ENCODE measurements at regions not wholly inside any gene's neighbourhood (a gene's known extent, or its start where the extent isn't known, plus 50 kb on each side); places are given as distances from the start of the nearest gene placed in this dataset.

DNA sequence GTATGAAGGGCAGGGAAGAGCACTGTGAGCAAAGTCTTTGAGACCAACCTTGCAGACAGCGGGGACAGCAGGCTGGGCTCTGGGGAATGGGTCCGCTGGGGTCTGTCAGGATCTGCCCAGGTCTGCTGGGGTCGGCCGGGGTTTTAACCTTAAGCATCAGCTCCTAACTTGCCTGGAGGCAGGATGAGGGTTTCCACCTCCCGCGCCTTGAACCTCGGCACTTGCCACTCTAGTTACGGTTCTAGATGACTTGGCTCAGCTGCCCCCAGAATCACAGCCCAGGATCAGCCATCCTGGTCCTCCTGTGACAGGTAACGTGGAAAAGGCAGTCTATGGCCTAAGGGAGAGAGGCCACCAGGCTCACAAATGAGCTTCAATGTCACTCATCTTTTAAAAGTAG lies 50.4 kb upstream of the CACUL1 start:
- TF ChIP-seq EZH2 (IDR thresholded peaks at IDR 0.05), result no peak
- no peak for TF ChIP-seq SP1 (IDR thresholded peaks at IDR 0.05; ENCODE audit: low read depth)
- no peak for TF ChIP-seq POLR2A (IDR thresholded peaks at IDR 0.05; ENCODE audit: borderline replicate concordance, extremely low read depth, insufficient read depth, insufficient read length)

All from HCT116 (cell line).